ENCODE measurements at regions not wholly inside any gene's neighbourhood (a gene's known extent, or its start where the extent isn't known, plus 50 kb on each side); places are given as distances from the start of the nearest gene placed in this dataset.

GRCh38 chr7:16978358-16979244 lies 96.8 kb upstream of the AGR3 start:
- peak; percentile 65 for DNase-seq

- no peak for DNase-seq
These were observed 98.8 kb upstream of the AGR3 start for GRCh38 chr7:16980539-16980938.

- DNase-seq = peak; percentile 63
These were observed 101.0 kb upstream of the AGR3 start for GRCh38 chr7:16982640-16983350.

- DNase-seq = no peak
These were observed 102.6 kb upstream of the AGR3 start for GRCh38 chr7:16984375-16984774.

- DNase-seq = no peak
These were observed 103.8 kb upstream of the AGR3 start for GRCh38 chr7:16985621-16986020.

- DNase-seq = no peak
These were observed 105.0 kb upstream of the AGR3 start for GRCh38 chr7:16986755-16987154.

GRCh38 chr7:16989811-16990413 lies 108.1 kb upstream of the AGR3 start:
- DNase-seq = peak; percentile 76

- no peak for DNase-seq
These were observed 109.8 kb upstream of the AGR3 start for GRCh38 chr7:16991551-16991950.

- DNase-seq = no peak
These were observed 111.8 kb upstream of the AGR3 start for GRCh38 chr7:16993543-16993942.

GRCh38 chr7:16998481-16999051 lies 116.8 kb upstream of the AGR3 start:
- DNase-seq = no peak

- DNase-seq = no peak
These were observed 117.9 kb upstream of the AGR3 start for GRCh38 chr7:16999541-17000267.

- no peak for DNase-seq
These were observed 123.5 kb upstream of the AGR3 start for GRCh38 chr7:17005271-17005670.

GRCh38 chr7:17007841-17008240 lies 126.1 kb upstream of the AGR3 start:
- DNase-seq = no peak

- DNase-seq = peak; percentile 43
These were observed 127.4 kb upstream of the AGR3 start for GRCh38 chr7:17009007-17009719.

GRCh38 chr7:17009933-17010332 lies 128.2 kb upstream of the AGR3 start:
- DNase-seq = no peak

- no peak for DNase-seq
These were observed 129.0 kb upstream of the AGR3 start for GRCh38 chr7:17010637-17011300.

- DNase-seq = no peak
These were observed 131.4 kb upstream of the AGR3 start for GRCh38 chr7:17013204-17013603.

GRCh38 chr7:17014686-17015085 lies 132.9 kb upstream of the AGR3 start:
- DNase-seq = no peak

GRCh38 chr7:17015598-17016031 lies 133.8 kb upstream of the AGR3 start:
- DNase-seq = peak; percentile 89

GRCh38 chr7:17016402-17017010 lies 134.7 kb upstream of the AGR3 start:
- DNase-seq = no peak

GRCh38 chr7:17019106-17019505 lies 137.3 kb upstream of the AGR3 start:
- DNase-seq = peak; percentile 89

Measured in fibroblast of skin of scalp (primary cell).